Kidney capillary endothelial cell (primary cell): ENCODE measurements at regions not wholly inside any gene's neighbourhood (a gene's known extent, or its start where the extent isn't known, plus 50 kb on each side); places are given as distances from the start of the nearest gene placed in this dataset.
A peak's percentile ranks its signal among the peaks of the same experiment; 100 is the strongest.
"Not testable (repeated sequence)": the region's sequence is repeated elsewhere in the genome, so short reads cannot be mapped to it uniquely, and the experiment has no call there.

Experiments used
- DNase-seq: peaks from one replicate; pipeline ENCODE4 v3.0.0-alpha.2; 2018; ENCODE audit warnings: low spot score

DNA sequence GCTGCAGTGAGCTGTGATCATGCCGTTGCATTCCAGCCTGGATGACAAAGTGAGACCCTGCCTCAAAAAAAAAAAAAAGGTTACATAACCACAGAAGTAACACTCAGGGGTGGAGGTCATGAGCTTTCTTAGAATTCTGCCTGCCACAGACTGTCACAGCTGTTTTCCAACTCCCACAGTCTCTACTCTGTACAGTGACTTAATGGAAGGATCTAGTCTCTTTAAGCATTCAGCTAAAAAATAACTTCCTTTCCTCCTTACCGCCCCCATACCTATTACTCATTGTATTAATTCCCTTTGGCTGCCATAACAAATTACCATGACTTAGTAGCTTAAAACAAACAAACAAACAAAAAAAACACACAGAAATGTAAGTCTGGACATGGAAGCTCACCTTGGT is 99.6 kb upstream of the UBE2E1 start:
- DNase-seq, result no peak

GRCh38 chr3:23709987-23710386 is 95.8 kb upstream of the UBE2E1 start:
- no peak for DNase-seq

DNA sequence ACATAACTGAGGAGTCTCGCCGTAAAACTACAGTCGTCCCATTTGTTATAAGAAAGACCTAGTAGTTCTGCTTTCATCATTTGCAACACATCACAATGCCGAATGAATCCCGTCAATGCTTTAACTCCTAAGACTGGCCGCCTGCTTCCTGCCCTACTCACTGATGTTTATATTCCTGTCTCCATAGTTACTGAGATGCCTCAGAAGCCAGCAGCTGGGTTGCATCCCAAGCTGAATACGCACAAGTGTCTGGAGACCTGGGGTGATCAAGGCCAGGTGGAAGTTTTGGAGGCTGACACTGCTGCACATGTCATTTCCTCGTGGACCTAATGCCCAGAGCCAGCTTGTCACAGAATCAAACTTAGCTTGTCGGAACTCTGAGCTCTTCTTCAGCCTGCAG is 95.2 kb upstream of the UBE2E1 start:
- DNase-seq, result peak; percentile 69

DNA sequence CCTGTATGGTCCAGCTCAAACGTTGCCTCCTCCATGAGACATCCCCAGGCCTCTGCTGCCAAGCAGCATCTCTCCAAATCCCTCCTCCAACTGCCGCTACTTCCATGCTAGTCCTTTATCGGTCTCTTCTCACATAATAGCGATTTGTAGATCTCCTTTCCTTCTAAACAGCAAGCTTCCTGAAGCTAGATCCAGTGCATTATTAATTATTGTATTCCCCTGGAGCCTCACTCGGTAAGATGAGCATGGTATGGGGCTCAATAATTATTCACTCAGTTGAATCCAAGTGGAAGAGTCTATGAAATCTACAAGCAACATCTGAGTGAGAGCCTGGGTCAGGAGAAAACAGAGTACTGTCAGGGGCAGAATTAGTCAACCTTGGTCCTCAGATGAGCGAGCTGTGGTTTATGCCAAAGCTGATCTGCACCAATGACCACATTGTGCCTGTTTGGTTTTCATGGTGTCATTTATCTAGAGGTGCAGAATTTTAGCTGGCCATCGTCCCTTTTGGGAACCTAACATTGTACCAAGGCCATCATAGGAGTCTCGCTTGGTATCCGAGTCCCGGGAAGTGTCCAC is 93.8 kb upstream of the UBE2E1 start:
- DNase-seq, result no peak

DNA sequence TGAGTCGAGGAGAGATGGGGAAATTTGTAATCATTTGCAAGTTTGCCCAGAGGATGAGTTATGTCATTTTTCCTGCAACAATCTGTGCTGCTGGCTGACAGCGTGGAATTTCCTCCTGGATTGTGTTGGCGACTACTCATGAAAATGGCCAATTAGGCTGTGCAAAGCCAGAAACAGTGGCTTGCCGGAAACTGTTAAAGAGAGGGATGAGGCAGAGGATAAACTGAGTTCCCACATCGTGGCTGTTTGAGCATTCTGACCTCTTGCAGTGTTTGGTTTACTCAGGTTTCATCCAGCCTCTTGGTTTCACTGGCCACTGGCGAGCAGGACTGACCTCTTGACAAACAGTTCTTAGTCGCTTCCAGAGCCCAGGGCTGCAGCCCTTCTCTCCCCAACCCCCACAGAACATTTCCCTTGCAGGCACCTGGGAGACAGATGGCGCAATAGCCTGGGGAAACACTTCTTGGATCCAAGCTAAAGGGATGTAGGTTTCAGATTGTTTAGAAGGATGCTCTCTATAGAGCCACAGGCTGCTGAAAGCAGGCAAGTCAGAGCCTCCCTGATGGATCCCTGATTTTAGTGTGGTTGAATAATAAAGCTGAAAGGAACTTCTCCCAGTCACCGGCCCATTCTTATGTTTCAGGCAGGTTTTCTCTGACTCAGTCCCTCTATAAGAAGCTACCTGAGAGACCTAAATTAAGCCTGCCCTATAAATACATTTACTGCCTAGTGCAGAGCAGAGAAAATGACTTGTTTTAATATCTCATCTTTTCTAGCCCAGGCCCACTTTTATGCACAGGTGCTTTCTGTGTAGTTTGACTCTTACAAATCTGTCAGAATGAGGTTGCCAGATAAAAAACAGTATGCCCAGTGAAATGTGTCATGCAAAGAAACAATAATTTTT is 92.8 kb upstream of the UBE2E1 start:
- DNase-seq, result peak; percentile 58

- no peak for DNase-seq
Observed at GRCh38 chr3:23713641-23714040, 92.1 kb upstream of the UBE2E1 start.

GRCh38 chr3:23720059-23720458 is 85.7 kb upstream of the UBE2E1 start:
- no peak for DNase-seq

GRCh38 chr3:23720885-23721284 is 84.9 kb upstream of the UBE2E1 start:
- DNase-seq, result no peak

DNA sequence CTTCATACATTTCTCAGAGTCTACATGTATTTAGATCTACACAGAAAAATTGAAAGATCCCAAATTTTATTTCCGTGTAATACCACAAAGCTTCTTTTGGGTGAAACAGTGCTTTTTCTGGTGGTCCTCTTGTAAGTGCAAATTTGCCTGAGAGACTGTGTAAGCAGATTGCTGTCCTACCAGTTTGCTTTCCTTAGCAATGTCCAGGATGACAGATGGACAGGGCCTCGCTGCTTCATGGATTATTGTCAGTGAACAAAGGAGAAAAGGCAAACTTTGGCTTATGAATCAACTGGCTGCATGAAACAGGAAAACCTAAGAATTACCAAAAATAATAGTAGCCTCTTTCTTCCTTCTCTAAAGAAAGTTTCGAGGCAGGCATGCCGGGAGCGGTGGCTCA is 82.6 kb upstream of the UBE2E1 start:
- no peak for DNase-seq

DNA sequence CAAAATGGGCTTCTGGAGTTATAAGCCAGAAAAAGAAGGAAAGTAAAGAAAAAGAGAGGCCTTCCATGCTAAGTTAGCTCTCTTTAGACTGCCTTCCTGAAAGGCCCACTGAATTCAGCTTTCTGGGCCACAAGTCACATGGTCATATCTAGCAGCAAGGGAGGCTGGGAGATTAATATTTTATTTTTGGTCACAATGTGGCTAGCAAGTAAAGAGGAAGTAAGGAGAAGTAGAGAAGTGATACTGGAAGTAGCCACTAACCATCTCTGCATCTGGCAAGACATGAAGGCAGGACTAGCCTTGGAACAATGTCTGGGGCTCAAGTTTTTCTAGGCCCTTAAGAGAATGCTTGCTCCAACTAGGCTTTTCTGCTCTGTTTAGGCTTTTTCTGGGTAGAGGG is 81.8 kb upstream of the UBE2E1 start:
- no peak for DNase-seq

GRCh38 chr3:23726811-23727548 is 78.8 kb upstream of the UBE2E1 start:
- DNase-seq, result no peak

DNA sequence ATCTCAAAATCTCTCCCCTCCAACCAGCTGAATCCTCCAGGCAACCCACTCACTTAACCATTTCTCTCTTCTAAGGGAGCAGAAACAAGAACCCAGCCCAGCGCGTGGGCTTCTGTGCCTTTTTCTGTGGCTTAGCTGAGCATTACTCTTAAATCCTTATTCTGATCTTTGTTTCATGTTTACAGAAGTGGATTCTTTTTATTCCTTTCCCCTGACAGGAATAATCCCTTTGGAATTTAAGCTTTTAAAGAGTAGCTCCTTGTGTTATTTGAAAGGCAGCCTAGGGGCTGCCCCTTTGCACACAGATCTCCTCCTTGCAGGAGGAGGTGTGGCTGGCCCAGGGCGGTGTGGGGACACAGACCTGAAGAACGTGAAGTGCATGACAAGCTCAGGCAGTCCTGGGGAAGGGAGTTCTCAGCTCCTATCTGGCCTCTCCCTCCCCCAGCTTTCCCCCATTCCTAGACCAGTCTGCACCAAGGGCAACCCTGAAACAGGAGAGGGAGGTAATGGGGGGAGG is 77.1 kb upstream of the UBE2E1 start:
- no peak for DNase-seq

GRCh38 chr3:23729362-23729761 is 76.4 kb upstream of the UBE2E1 start:
- not testable (repeated sequence) for DNase-seq

DNA sequence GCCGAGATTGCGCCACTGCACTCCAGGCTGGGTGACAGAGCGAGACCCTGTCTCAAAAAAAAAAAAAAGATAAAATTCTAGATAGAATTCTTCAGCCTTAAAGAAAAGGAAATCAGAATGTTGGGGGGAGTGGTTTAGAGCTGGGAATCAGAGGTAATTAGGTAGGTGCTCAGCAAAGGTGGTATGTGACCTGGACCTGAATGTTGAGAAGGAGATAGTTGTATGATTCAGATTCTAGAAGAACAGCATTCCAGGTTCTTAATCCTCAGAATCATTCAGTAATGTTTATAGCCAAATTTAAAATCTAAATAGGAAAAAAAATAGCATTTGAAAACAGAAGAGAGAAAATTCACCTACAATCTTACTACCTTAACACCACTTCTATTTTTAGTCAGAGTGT is 71.3 kb upstream of the UBE2E1 start:
- DNase-seq, result no peak

DNA sequence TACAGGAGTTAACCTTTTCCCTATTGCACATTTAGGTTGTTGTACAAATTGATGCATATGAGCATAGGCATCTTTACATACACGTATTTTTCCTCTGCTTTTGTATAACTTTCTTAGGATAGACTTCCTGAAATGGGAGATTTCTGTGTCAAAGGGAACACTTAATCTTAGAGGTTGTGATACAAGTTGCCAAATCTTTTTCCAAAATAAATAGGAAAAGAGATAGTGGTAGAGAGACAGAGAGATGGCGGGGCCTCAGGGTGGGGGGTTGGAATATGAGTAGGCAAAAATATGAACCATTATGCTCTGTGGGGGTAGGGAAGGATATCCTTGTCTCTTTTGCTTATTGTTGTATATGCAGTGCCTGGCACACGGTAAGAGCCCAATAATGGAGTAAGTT is 70.7 kb upstream of the UBE2E1 start:
- no peak for DNase-seq

DNA sequence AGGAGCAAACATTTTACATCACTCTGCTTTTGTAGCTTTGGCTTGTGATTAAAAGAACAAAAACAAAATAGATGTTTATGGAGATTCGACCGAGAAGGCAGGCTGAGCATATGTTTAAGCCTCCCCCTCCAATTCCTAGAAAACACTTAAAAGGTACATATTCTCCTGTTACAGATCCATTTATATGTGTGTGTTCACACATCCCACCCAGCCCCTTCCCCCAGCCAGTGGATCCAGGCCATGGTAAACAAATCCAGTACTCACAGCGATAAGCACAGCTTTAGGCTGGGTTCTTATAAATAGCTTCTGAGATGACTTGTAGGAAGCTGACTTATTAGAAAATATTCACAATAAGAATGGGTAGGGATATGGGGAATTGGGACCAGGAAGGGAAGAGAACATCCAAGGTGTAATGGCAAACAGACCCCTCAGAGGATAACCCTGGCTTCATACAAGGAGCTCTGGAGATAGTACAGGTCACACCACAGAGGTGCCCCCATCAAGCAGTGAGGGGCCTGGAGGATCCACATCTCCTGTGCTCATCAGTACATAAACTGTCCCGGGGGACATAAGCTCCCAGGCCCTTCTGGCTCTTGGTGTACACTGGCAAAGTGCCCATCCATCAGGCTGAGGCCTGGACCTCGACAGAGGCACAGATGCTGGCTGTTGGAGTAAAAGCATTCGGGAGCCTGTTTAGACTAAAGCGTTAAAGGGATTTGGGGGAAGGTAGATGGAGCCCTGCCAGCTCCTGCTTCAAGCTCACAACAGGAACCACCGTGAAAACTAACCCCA is 70.0 kb upstream of the UBE2E1 start:
- DNase-seq, result no peak

- DNase-seq, result no peak
Observed at GRCh38 chr3:23738944-23739343, 66.8 kb upstream of the UBE2E1 start.

DNA sequence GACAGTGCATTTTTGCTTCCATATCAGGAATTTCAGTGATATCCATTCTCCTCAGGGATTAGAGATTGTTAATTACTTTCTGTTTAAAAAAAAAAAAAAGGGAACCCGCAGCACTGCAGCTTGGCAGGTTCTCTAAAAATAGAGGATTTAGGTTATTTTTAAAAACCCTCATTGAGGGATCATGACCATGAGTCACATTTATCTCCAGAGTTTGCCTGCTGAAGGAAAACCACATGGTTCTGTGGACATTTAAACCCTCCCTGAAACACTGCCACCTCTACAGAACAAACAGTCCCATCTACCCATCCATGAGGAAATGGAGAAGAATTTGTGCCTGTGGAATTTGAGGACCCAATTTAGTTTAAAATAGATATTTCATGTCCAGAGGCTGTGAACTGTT is 66.2 kb upstream of the UBE2E1 start:
- DNase-seq, result no peak

DNA sequence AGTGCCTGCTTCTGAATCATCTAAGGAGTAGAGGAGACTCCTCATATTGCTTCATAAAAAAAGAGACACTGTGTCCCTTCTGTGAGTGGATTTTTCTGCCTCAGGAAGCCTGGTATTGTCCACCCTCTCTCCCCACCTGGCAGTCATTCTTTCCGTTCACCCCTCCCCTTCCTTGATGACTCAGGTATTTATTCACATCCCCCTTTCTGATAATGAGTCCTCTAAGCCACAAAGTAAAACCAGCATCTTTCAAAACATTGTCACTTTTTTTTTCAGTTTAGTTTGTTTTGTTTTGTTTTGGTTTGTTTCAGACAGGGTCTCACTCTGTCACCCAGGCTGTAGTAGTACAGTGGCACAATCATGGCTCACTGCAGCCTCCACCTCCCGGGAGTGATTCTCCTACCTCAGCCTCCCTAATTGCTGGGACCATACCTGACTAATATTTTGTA is 65.2 kb upstream of the UBE2E1 start:
- DNase-seq, result peak; percentile 74

GRCh38 chr3:23741036-23741706 is 64.6 kb upstream of the UBE2E1 start:
- no peak for DNase-seq

DNA sequence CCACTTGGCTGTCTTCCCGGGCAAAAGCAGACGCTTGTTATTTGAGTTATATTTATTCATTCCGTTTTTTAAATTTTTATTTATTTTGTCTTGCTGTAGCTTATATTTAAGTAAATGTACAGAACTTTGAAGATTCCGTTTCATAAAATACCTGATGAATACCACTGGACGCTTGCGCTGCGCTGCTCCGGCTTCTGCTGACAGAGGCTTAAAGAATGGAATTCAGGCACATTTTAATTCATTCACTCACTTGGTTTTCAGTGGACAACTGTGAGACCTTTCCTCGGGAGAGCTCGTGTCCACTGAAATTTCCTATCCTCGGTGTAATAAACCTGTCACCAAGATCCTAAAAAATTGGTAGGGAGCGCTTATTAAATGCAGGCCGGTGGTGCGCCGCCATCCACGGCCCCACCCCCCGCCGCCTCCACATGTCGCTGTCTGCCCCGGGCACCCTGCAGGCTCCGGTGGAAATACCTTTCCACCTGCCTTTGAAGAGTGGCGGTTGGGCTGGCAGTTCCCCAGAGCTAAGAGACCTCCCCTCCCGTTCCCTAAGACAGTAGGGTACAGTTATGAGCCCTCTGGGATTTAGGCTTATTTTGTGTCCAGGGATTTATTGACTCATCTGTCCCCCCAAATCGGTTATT is 62.5 kb upstream of the UBE2E1 start:
- no peak for DNase-seq
